ENCODE measurements at regions not wholly inside any gene's neighbourhood (a gene's known extent, or its start where the extent isn't known, plus 50 kb on each side); places are given as distances from the start of the nearest gene placed in this dataset.
"Not testable (repeated sequence)": the region's sequence is repeated elsewhere in the genome, so short reads cannot be mapped to it uniquely, and the experiment has no call there.

DNA sequence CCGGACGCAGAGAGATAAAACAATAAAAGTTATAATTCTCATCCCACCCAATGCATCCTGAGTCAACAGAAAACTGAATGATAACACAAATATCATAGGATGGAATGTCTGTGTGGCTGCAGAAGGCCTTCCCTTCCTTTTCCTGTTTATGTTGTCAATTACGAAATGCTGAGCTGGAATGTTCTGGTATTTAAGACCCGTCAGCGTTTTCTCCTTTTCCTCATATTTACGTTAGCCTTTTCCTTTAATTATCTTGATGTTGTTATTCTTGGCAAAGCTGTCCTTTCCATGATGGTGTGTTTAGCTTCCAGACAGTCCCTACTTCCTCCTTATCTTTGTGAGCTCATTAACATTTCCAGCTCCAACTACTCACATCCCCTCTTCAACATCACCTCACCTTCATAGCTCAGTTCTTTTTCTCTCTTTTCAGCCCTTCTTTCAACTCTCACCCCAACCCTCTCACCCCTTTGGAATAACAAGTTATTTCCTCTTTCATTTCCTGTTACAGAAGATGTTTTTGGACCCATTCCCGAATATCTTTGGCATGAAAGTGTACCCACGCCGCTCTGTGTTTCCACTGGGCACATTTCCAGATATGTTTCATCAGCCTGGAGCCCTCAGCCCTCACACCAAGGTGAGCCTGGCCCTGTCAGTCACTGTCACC is 221.6 kb downstream of the NR2F1-AS1 start:
- Mint-ChIP-seq H3K9me3 (peaks cover 8% of the 10 kb centered on the region), H3K27me3 (peaks cover 7% of the 10 kb centered on the region), H3K4me1 (no peaks in the 10 kb centered on the region), H3K4me3 (no peak overlapping the region), H3K27ac (no peak overlapping the region), H3K36me3 (no peaks in the 10 kb centered on the region)
- no peak for ATAC-seq

DNA sequence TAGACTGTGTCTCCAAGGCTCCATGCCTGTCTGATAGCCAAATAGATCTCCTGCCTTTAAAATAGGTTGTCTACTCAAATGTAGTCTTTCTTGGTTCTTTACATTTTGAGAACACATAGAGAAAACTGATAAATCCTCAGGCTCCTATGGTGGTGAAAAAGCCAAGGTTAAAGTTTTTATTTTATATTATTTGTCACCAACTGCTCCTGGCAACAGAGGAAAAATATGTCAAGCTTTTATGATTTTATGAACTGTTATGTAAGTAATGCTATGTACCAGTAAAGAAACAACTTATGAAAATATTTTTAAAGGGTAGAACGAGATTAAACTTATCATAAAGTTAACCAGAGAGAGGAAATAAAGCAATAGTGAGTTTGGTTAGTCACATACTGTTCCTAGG is 222.8 kb downstream of the NR2F1-AS1 start:
- ATAC-seq = no peak
- H3K4me1 Mint-ChIP-seq = no peaks in the 10 kb centered on the region
- H3K27me3 Mint-ChIP-seq = peaks cover 7% of the 10 kb centered on the region
- H3K4me3 Mint-ChIP-seq = no peak overlapping the region
- no peak overlapping the region for H3K27ac Mint-ChIP-seq
- H3K36me3 Mint-ChIP-seq = no peaks in the 10 kb centered on the region
- H3K9me3 Mint-ChIP-seq = peaks cover 8% of the 10 kb centered on the region

DNA sequence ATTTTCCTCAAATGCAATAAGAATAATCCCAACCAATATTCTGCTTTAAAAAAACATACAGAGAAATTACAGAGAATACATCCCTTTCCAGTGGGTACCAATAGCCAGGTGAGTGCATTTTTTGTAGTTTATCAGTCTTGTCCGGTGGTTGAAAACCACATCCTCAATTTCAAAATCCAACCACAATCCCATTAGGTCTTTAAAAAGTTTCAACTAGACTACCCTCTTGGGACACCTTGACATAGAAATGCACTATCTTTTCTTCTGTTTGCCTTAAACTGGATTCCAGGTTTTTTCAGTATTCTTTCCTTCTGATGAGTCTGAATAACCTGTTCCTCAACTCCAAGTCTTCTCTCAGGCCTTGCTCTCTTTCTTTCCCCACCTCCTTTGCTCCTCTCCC is 223.3 kb downstream of the NR2F1-AS1 start:
- H3K4me3 Mint-ChIP-seq = no peak overlapping the region

DNA sequence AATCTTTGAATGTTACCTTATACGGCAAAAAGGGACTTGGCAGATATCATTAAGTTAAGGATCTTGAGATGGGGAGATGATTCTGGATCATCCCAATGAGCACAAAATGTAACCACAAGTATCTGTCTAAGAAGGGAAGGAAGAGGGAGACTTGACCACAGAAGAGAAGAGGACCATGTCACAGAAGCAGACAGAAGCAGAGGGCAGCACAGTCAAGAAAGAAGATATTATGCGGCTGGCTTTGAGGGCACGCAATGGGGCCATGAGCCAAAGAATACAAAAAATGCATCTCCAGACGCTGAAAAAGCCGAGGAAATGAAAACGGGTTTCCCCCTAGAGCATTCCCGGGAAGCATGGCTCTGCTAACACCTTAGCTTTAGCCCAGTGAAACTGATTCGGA is 225.3 kb downstream of the NR2F1-AS1 start:
- H3K4me1 Mint-ChIP-seq = no peaks in the 10 kb centered on the region
- H3K27ac Mint-ChIP-seq = no peak overlapping the region
- H3K9me3 Mint-ChIP-seq = peaks cover 8% of the 10 kb centered on the region
- H3K27me3 Mint-ChIP-seq = peaks cover 7% of the 10 kb centered on the region
- ATAC-seq = no peak
- H3K36me3 Mint-ChIP-seq = no peaks in the 10 kb centered on the region
- H3K4me3 Mint-ChIP-seq = no peak overlapping the region

More for the DNA sequence above, 223.3 kb downstream of the NR2F1-AS1 start:
- Mint-ChIP-seq H3K27me3 (peaks cover 7% of the 10 kb centered on the region), H3K36me3 (no peaks in the 10 kb centered on the region), H3K4me1 (no peaks in the 10 kb centered on the region), H3K27ac (no peak overlapping the region), H3K9me3 (peaks cover 8% of the 10 kb centered on the region)
- no peak for ATAC-seq

DNA sequence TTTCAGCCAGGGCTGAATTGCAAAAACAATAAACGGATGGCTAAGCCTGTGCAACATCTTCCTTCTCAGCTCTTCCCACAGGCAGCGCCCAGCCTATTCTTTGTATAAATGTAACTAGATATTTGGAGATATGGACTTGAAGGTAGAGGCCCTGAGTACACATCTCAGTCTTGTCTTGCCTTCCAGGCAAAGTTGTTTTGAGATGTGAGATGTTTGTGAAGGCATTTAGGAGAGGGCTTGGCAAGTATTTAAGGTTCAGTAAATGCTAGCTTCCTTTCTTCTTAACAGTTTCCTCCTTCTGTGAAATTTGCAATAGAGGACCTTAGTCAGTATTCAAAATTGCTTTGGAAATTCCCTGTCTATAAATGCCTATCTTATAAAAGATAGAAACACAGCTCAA is 228.8 kb downstream of the NR2F1-AS1 start:
- Mint-ChIP-seq H3K27me3 (no peaks in the 10 kb centered on the region), H3K27ac (no peak overlapping the region), H3K36me3 (no peaks in the 10 kb centered on the region), H3K9me3 (peaks cover 3% of the 10 kb centered on the region), H3K4me1 (no peaks in the 10 kb centered on the region), H3K4me3 (no peak overlapping the region)
- ATAC-seq = no peak

DNA sequence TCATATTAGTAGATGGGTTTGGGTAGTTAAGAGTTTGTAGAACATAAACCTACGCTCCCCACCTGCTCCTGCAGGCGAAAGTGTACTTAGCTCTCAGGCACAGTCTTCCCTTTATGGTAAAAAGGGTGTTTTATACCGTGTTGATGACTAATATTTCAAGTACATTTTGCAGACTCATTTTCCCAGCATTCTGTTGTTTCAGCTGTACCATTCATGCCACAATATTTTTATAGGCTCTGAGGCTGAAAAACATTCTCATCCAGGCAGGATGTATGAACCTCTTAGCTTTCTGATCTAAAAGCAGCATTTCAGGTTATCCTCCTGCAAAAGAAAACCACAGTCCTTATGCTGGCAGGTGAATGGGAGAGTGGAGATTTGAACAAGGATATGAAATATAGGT is 231.4 kb downstream of the NR2F1-AS1 start:
- Mint-ChIP-seq H3K27me3 (no peaks in the 10 kb centered on the region), H3K36me3 (no peaks in the 10 kb centered on the region), H3K4me3 (no peak overlapping the region), H3K9me3 (peaks cover 2% of the 10 kb centered on the region), H3K4me1 (no peaks in the 10 kb centered on the region), H3K27ac (no peak overlapping the region)
- ATAC-seq = no peak

DNA sequence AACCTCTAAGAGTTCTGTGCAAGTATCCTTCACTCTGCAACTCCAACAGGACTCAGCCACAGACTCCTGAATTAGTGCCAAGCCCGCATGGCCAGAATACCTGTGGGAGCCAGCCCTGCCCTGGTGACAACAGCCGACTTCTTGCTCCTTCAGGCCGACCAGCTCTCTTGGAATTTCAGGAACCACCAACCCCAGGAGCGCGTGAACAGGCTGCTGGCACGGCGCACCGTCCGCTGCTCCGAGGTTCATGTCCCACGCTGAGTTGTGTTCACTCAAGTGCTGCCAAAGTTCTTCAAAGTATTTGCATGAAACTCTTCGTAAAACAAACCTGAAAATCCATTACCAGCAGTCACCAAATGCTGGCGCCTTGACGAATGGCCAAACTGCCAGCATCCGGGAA is 232.8 kb downstream of the NR2F1-AS1 start:
- H3K27ac Mint-ChIP-seq = no peak overlapping the region
- H3K36me3 Mint-ChIP-seq = no peaks in the 10 kb centered on the region
- no peak for ATAC-seq
- H3K4me3 Mint-ChIP-seq = no peak overlapping the region
- no peaks in the 10 kb centered on the region for H3K27me3 Mint-ChIP-seq
- no peaks in the 10 kb centered on the region for H3K4me1 Mint-ChIP-seq
- peaks cover 2% of the 10 kb centered on the region for H3K9me3 Mint-ChIP-seq

DNA sequence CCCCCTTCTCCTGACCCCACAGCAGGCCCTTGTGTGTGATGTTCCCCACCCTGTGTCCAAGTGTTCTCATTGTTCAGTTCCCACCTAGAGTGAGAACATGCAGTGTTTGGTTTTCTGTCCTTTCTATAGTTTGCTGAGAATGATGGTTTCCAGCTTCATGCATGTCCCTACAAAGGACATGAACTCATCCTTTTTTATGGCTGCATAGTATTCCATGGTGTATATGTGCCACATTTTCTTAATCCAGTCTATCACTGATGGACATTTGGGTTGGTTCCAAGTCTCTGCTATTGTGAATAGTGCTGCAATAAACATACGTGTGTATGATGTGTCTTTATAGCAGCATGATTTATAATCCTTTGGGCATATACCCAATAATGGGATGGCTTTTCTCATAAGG is 234.2 kb downstream of the NR2F1-AS1 start:
- not testable (repeated sequence) for H3K27me3 Mint-ChIP-seq, H3K27ac Mint-ChIP-seq, H3K4me1 Mint-ChIP-seq, H3K36me3 Mint-ChIP-seq, ATAC-seq, H3K4me3 Mint-ChIP-seq, H3K9me3 Mint-ChIP-seq

DNA sequence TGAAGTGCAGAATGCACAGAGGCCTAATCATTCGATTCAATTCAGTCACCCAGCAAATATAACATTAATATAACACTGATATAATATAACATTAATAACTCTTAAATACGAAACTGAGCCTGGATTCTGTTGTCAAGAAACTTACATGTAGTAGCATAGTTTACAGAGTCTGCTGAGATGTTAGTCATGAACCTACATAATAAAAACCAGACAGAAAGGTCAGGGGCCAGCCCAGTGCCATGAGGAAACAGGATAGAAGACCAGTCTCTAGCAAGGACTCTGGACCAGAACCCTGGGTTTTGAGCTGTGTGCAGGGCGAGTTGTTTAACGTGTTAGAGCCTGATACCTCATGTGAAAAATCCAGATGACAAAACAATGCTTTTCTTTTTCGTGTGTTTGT is 234.7 kb downstream of the NR2F1-AS1 start:
- ATAC-seq = no peak
- Mint-ChIP-seq H3K36me3 (no peaks in the 10 kb centered on the region), H3K4me1 (no peaks in the 10 kb centered on the region), H3K4me3 (no peak overlapping the region), H3K9me3 (peaks cover 2% of the 10 kb centered on the region), H3K27ac (no peak overlapping the region), H3K27me3 (no peaks in the 10 kb centered on the region)

DNA sequence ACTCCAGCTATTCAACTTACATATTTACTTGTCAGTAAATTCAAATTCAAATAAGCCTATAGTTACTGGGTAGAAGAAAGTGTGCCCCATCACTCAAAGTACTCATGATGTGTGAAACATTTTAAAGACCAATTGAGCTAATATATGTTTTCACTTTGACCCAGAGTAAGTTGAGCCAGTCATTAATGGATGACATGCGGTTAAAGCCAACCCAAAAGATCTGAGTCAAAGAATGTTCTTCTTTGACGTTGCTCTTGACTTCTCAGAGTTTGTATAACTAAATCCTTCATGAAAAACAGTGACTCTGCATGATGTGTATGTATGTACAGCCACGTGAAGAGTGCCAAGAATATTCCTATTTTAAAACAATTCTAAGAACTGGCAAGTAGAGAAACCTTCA is 237.4 kb downstream of the NR2F1-AS1 start:
- Mint-ChIP-seq H3K4me3 (no peak overlapping the region), H3K27me3 (no peaks in the 10 kb centered on the region), H3K36me3 (no peaks in the 10 kb centered on the region), H3K27ac (no peak overlapping the region), H3K9me3 (peaks cover 2% of the 10 kb centered on the region), H3K4me1 (no peaks in the 10 kb centered on the region)
- no peak for ATAC-seq

DNA sequence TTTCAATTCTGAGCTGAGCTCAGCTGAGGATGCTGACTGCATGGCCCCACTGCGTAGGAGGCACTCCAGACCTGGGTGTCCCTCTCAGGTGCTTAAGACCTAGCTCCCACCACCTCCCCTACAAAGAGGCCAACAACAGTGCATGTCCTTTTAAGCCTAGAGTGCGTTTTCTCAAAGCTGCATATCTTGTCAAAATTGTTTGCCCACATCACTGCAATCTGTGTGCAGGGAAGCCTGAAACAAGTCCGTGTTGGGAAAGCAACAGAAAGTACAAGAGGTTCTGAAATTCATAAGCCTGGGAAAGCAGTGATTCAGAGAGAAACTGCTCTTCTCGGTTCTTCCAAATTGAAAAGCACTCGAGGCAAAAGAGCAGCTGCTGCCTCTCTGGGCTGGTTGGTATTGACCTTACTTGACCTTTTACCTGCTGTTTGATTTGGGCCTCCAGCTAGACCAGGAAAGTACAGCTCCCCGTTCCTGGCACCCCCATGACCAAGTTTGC is 238.4 kb downstream of the NR2F1-AS1 start:
- H3K36me3 Mint-ChIP-seq = no peaks in the 10 kb centered on the region
- no peak overlapping the region for H3K4me3 Mint-ChIP-seq
- no peaks in the 10 kb centered on the region for H3K4me1 Mint-ChIP-seq
- no peaks in the 10 kb centered on the region for H3K27me3 Mint-ChIP-seq
- no peak overlapping the region for H3K27ac Mint-ChIP-seq
- H3K9me3 Mint-ChIP-seq = peaks cover 2% of the 10 kb centered on the region
- peak; percentile 34 for ATAC-seq

DNA sequence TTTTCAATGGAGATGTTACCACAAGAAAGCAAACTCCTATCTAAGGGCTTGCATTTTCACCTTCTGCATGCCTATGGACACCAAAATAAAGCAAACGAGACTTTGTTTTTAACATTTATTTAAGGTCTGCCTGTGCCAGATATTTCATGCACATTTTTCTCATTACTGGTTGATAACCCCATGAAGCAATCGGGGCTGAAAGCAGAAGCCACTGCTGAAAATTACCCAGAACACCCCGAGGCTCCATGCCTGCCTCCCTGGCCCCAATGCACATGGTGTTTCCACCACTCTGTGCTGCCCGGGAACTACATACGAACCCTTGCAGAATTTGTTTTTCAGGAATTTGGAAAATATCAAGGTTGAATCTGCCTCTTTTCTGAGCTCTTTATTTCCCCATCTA is 240.1 kb downstream of the NR2F1-AS1 start:
- no peaks in the 10 kb centered on the region for H3K4me1 Mint-ChIP-seq
- no peaks in the 10 kb centered on the region for H3K36me3 Mint-ChIP-seq
- no peak for ATAC-seq
- H3K9me3 Mint-ChIP-seq = no peaks in the 10 kb centered on the region
- H3K27me3 Mint-ChIP-seq = no peaks in the 10 kb centered on the region
- H3K4me3 Mint-ChIP-seq = no peak overlapping the region
- H3K27ac Mint-ChIP-seq = no peak overlapping the region

DNA sequence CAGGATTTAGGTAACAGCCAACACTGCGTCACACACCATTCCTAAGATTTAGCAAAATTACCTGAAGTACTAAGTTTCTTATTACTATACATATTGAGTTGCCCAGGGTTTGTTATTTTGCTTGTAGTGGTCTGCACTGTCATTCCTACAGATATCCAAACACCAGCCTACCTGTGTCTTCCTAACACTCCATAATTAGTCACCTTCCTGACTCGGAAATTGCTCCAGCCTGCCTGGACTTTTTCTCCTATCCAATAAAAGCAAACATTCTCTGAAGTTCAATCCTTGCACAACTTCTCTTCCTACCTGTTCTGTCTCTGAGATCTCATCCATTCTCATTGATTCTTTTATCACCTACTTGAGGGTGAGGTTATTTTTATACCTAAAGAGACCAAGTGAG is 243.9 kb downstream of the NR2F1-AS1 start:
- Mint-ChIP-seq H3K27ac (no peak overlapping the region), H3K27me3 (no peaks in the 10 kb centered on the region), H3K36me3 (no peaks in the 10 kb centered on the region), H3K9me3 (no peaks in the 10 kb centered on the region), H3K4me3 (no peak overlapping the region), H3K4me1 (no peaks in the 10 kb centered on the region)
- no peak for ATAC-seq

DNA sequence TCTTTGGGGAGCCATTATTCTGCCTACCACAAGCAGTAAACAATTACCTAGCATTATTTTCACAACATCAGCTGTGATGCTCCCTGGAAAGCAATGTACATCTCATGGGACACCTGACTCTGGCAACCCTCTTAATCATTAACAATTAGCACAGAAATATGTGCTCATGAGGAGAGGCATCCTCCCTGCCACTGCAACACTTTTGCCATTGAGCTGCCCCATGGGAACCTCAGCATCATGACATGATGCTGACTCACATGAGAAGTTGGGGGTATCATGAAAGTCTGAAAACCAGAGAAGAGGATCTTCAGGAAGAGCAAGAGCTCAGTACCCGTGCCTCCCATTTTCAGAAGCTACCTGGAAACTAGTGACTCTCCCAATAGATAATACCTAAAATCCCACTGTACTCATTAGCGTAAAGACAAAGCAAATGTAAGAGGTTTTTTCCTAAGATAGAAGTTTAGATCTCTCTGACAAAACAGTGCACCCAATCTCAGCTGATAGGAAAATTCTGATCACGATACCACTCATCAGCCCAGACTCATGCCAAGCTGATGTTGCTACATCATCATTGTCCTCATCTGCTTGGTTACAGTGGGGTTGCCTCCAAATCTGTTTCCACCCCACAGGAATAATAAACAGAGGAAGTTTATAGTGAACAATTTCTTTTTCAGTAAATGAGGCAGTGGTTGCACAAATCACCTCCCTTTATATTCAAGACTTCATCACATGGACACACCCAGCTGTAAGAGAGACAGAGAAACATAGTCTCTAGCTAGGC is 244.5 kb downstream of the NR2F1-AS1 start:
- Mint-ChIP-seq H3K4me3 (no peak overlapping the region), H3K27ac (no peak overlapping the region), H3K36me3 (no peaks in the 10 kb centered on the region), H3K27me3 (no peaks in the 10 kb centered on the region), H3K9me3 (no peaks in the 10 kb centered on the region), H3K4me1 (no peaks in the 10 kb centered on the region)
- no peak for ATAC-seq

DNA sequence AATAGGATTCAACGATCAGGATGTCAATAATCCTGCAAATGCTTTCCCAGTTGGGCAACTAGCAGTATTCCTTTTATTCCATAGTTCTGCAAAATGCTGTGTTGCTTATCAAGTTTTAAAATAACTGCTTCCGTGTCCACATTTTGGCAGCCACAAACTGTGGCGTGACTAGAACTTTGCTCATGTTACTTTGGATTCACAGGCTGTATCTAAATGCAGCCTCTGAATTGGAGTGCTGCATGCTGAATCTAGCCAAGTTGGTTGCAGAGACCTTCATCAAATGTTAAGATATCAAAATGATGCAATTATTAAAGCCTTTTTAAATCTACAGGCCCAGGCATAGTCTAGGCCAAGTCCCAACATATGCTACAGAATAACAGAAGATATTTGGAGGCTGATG is 249.2 kb downstream of the NR2F1-AS1 start:
- Mint-ChIP-seq H3K9me3 (no peaks in the 10 kb centered on the region), H3K4me3 (no peak overlapping the region), H3K27me3 (no peaks in the 10 kb centered on the region), H3K27ac (no peak overlapping the region), H3K4me1 (no peaks in the 10 kb centered on the region), H3K36me3 (no peaks in the 10 kb centered on the region)
- ATAC-seq = no peak

DNA sequence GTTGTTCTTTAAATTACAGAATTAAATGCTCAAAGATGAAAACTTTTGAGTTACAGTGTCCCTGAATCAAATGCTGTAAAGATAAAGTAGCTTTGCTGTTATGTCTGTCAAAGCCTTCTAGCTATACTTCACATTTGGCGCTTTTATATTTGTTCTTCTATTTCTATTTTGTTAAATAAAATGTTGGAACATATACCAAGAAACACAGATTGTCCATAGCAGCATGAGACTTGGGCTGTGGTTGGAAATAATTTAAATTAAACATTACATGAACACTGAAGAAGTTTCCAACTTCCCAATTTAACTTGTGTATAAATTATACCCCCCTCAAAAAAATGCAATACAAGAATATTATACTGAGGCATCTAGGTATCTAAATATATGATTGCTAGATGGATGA is 249.8 kb downstream of the NR2F1-AS1 start:
- Mint-ChIP-seq H3K36me3 (no peaks in the 10 kb centered on the region), H3K4me3 (no peak overlapping the region), H3K4me1 (no peaks in the 10 kb centered on the region), H3K9me3 (no peaks in the 10 kb centered on the region), H3K27ac (no peak overlapping the region), H3K27me3 (no peaks in the 10 kb centered on the region)
- no peak for ATAC-seq

All from stimulated activated memory B cell treated with anti-CD40 and anti-IgM and Interleukin-4, amounts not matched to agents 10 μg/mL and 1 μg/mL and 100 μg/mL, for 72 hours (primary cell).